HG03558 (cell line): ENCODE measurements at regions not wholly inside any gene's neighbourhood (a gene's known extent, or its start where the extent isn't known, plus 50 kb on each side); places are given as distances from the start of the nearest gene placed in this dataset.
"Not testable (repeated sequence)": the region's sequence is repeated elsewhere in the genome, so short reads cannot be mapped to it uniquely, and the experiment has no call there.

ENCODE experiments used
- ATAC-seq: cut with Tn5 transposase; IDR thresholded peaks from one replicate; pipeline ENCODE4 v1.9.1; 2021; ENCODE audit warnings: moderate number of reproducible peaks; ENCODE audit not compliant: unreplicated experiment; ENCODE audit errors: extremely low read depth

DNA sequence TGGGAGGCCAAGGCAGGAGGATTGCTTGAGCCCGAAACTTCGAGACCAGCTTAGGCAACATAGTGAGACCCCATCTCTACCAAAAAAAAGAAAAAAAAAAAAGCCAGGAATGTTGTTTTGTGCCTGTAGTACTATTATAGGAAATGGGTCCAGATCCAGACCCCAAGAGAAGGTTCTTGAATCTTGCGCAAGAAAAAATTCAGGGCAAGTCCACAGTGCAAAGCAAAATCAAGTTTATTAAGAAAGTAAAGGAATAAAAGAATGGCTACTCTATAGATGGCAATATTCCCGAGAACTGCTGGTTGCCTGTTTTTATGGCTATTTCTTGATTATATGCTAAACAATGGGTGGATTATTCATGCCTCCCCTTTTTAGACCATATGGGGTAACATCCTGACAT is 51.2 kb upstream of the RDX start:
- ATAC-seq: no peak

- ATAC-seq: peak; percentile 66
Measured at GRCh38 chr11:110349138-110349996, 53.0 kb upstream of the RDX start.

- ATAC-seq: not testable (repeated sequence)
Measured at GRCh38 chr11:110349997-110350383, 53.6 kb upstream of the RDX start.

DNA sequence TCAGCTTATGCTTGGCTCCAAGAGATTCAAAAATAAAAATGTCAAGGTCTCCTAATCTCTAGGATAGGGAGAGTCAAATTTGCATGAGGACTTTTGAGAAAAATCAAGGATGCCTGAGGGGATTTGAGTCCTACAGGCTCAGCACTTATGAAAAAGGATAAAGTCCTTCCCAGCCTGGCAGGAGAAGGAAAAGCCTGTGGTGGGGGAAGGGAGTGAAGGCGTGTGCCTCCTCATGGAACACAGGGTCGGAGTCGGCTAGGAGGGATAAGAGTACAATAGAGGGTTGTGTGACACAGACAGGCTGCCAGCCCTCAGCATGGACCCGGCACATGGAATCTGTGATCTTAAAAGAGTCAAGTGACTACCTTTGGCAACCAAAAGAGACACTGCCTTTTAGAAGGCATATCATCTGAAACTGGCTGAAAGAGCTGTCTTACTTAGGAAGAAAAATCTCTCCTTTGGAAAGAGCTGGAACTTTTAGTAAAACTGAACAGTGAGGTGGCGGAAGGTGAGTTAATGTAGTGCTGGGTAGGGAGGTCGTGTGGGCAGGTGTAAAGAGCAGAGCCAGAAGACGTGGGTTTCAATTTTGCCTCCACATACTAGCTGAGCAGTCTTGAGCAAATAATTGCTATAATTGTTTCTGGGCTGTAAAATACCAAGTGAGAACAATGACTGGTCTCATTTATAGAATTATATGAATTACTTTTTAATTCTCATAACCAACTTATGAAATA is 58.8 kb upstream of the RDX start:
- ATAC-seq: no peak

DNA sequence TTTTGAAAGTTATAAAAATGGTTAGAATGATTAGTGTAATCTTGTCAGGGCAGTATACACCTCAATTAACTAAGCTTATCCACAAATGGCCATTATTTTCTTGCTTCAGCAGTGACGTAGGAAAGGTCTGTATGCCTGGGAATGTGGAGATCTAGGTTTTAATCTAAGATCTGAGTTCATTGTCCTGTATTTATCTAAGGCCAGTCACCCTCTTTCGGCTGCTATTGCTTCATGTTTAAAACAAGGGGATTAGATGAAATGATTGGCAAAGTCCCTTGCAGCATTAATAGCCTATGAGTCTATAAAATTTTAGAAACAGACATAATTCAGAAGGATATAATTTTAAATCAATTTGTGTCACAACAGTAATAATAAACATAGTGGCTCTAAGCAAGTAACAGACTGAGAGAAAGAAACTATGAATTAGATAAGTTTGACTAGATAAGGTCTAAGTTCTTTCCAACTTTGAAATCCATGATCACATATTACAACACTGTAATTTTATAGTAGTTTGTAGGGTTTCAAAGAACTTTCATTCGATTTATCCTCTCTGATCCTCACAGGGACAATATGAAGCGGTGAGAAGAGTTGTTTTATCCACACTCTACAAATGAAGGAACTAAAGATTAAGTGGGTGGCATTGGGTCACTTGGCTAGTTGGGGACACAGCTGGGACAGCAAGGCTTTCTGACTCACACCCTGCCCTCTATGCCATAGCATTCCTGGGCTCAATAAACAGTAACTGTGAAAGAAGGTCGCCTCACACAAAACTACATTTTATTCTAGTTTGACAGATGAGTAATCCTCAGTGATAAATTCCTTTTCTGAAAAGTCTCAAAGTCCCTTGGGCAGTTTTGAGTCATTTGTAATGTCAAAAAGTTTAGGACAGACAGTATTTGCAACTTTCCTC is 60.6 kb upstream of the RDX start:
- ATAC-seq: no peak

DNA sequence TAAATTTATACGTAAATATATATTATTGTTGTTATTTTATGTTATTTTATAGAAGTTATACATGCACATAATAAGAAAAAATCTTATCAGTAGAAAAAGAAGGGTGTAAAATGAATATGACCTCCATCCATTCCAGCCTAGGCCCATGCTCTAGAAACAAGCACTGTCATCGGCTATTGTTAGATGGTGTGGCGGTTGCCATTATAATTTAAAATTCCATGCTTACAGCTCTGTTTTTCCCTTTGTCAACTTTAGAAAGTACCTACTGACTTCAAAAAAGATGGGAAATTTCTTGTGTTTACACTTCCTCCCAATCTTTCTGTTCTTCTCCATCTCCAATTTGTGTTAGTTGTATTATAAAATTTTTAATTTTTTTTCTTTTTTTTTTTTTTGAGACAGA is 61.9 kb upstream of the RDX start:
- ATAC-seq: no peak

- not testable (repeated sequence) for ATAC-seq
Measured at GRCh38 chr11:110360781-110361408, 64.5 kb upstream of the RDX start.

- no peak for ATAC-seq
Measured at GRCh38 chr11:110362971-110363509, 66.6 kb upstream of the RDX start.

GRCh38 chr11:110366291-110366690 is 63.5 kb upstream of the FDX1 start:
- no peak for ATAC-seq

GRCh38 chr11:110367571-110367970 is 62.2 kb upstream of the FDX1 start:
- no peak for ATAC-seq

GRCh38 chr11:110371084-110371483 is 58.7 kb upstream of the FDX1 start:
- ATAC-seq: no peak

DNA sequence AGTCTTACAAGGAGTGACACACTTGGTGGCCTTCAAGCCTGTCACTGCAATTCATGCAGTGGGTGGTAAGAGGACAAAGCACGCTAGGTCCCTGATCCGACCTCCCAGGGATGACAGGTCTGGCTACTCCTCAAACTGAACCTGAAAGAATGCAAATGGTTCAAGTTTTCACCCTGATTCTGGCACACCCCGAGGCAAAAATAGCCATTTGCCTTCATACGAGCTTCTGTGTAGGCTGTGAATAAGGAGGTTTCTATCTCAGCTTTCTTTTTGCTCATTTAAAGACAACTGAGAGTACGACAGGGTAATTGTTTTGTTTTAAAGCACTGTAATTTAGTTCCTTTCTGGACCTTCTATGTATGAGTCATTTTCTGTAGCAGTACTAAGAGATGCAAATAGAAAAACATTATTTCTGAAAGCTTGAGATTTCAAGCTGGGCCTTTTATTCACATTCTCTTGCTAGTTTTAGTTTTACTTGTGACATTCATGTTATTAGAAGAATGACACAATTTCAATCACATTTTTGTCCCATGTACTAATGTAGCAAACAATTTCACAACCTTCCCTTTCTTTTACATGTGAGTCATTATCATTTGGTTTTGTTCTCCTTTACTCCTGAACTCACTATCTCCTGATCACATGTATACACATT is 56.6 kb upstream of the FDX1 start:
- ATAC-seq: peak; percentile 93

GRCh38 chr11:110374921-110375320 is 54.8 kb upstream of the FDX1 start:
- no peak for ATAC-seq

GRCh38 chr11:110375351-110375750 is 54.4 kb upstream of the FDX1 start:
- ATAC-seq: no peak

GRCh38 chr11:110376021-110376420 is 53.7 kb upstream of the FDX1 start:
- ATAC-seq: no peak

DNA sequence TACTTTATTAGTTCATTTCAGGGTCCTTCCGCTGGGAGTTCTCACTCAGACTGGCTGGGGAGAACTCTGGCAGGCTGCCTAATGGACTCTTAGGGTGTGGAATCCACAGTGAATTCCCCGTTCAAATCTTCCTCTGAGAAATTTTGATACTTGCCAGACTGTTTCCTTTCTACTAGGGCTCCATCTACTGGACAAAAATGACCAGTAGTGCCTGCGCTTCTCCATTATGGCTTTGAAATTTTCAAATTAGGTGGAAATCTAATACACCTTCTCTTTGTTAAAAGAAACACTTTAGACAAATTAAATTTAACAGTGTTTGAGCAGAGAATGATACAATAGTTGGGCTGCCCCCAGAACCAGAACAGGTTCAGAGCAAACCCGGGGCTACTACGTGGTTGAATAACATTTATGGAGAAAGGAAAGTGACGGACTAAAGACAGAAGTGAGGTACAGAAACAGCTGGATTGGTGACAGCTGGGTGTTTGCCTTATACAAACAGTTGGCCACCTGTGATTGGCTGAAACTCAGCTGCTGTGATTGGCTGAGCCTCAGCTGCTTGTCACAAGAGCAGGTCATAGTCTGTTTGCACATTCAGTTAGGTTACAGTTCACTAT is 52.9 kb upstream of the FDX1 start:
- ATAC-seq: no peak

DNA sequence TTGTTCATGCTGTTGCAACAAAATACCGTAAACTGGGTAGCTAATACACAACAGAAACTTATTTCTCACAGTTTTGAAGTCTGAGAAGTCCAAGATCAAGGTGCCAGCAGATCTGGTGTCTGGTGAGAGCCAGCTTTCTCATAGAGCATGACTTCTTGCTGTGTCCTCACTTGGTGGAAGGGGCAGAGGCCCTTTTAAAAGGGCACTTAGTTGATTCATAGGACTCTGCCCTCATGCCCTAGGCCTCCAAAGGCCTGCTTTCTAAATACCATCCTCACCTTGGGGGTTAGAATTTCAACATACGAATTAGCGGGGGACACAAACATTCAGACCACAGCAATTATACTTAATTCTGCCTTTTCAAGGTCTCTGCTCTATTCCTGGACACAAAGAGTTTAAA is 52.3 kb upstream of the FDX1 start:
- ATAC-seq: no peak

DNA sequence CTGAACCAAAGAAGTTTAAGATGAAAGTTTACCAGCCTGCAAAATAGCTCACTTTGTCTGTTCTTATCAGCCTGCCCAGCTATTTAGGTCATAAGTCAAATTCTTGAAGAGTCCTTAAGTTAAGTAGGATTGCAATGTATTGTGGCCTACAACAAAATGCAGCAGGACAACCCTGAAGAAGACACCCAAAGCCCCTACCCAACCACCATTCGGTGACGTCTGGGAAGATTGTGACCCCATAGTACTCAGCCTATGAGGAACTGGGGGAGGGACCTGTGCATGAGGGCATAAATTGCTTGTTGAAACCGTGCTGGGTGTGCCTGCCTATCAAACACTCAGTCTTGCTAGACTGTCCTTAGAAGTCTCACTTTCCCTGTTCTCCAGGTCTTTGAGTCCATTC is 50.5 kb upstream of the FDX1 start:
- ATAC-seq: no peak

GRCh38 chr11:110379936-110380335 is 49.8 kb upstream of the FDX1 start:
- ATAC-seq: no peak
